GM12878 (cell line): ENCODE measurements at regions not wholly inside any gene's neighbourhood (a gene's known extent, or its start where the extent isn't known, plus 50 kb on each side); places are given as distances from the start of the nearest gene placed in this dataset.

Experiments used
- ATAC-seq: fragments of 200-7000 bp; cut with Tn5 transposase; 3 replicates; pipeline ENCODE4 v1.9.1; 2020; ENCODE audit warnings: mild to moderate bottlenecking, moderate library complexity
- BruUV-seq: library from RNA; stranded (reverse); fragments of 400-500 nt; replicated peaks from 2 replicates; lab custom pipeline; 2021; lab: Mats Ljungman, UMichigan
- CTCF ChIA-PET: fragments of 300-600 bp; sonication (Branson Sonifier 250); formaldehyde crosslinking; extraction: SDS; loops from one replicate; lab custom pipeline; 2021; ENCODE audit warnings: inconsistent platforms; lab: Yijun Ruan, JAX
- POLR2A ChIA-PET: fragments of 350-600 bp; formaldehyde crosslinking; extraction: SDS; loops from one replicate; lab custom pipeline; 2021; ENCODE audit warnings: inconsistent platforms; lab: Charles Lee
- RAD21 ChIA-PET: fragments of 300-600 bp; sonication (Branson Sonifier 250); formaldehyde crosslinking; loops from one replicate; lab custom pipeline; 2023; ENCODE audit warnings: antibody characterized with exemption; ENCODE audit not compliant: unreplicated experiment; lab: Charles Lee
- SMC1A ChIA-PET: fragments of 300-600 bp; sonication (Branson Sonifier 250); formaldehyde crosslinking; loops from one replicate; lab custom pipeline; 2023; ENCODE audit not compliant: unreplicated experiment, uncharacterized antibody; lab: Charles Lee
- DNase-seq: peaks from one replicate; pipeline ENCODE4 v3.0.0-alpha.2; 2011; ENCODE audit warnings: low read depth, low spot score
- FAIRE-seq: peaks from 3 replicates; lab custom pipeline; 2011; peaks lifted over from hg19 to GRCh38; lab: Jason Lieb, UNC
- H2AFZ ChIP-seq: 2 replicates; pipeline ENCODE4 v1.6.0; 2011; ENCODE audit warnings: low read depth, low read length, control low read depth; ENCODE audit not compliant: control insufficient read depth
- H3K27ac ChIP-seq: 2 replicates; pipeline ENCODE4 v1.5.1; 2011; ENCODE audit warnings: control low read depth; ENCODE audit not compliant: control insufficient read depth, insufficient read depth
- H3K27me3 ChIP-seq, 2 experiments: replicated peaks in 1 of 2; 2 replicates each; pipeline versions ENCODE4 v1.6.0 to v1.6.1; 2011; ENCODE audit warnings: low read length in 1 of 2; ENCODE audit not compliant: control insufficient read depth in 2 of 2, insufficient read depth in 2 of 2
- H3K36me3 ChIP-seq, 2 experiments: 2 replicates each; pipeline ENCODE4 v1.5.1; 2011; ENCODE audit warnings: low read length in 1 of 2; ENCODE audit not compliant: control insufficient read depth in 2 of 2, insufficient read depth in 2 of 2
- H3K4me1 ChIP-seq: 2 replicates; pipeline ENCODE4 v1.6.1; 2011; ENCODE audit warnings: mild to moderate bottlenecking, low read length, moderate library complexity, mixed read lengths; ENCODE audit not compliant: control insufficient read depth, insufficient read depth
- H3K4me2 ChIP-seq: 2 replicates; pipeline ENCODE4 v1.6.0; 2011; ENCODE audit warnings: control low read depth; ENCODE audit not compliant: control insufficient read depth, insufficient read depth
- H3K4me3 ChIP-seq: fragments of 200-600 bp; sonication (generic); 2 replicates; pipeline ENCODE4 v1.5.1; 2016
- H3K79me2 ChIP-seq: 2 replicates; pipeline ENCODE4 v1.6.0; 2011; ENCODE audit warnings: low read length; ENCODE audit not compliant: control insufficient read depth, insufficient read depth
- H3K9ac ChIP-seq: 2 replicates; pipeline ENCODE4 v1.8.0; 2011; ENCODE audit warnings: low read length, control low read depth, mixed read lengths; ENCODE audit not compliant: control insufficient read depth, insufficient read depth
- H3K9me3 ChIP-seq: replicated peaks from 3 replicates; pipeline ENCODE4 v1.5.1; 2011; ENCODE audit warnings: mild to moderate bottlenecking, low read length; ENCODE audit not compliant: control insufficient read depth, insufficient read depth
- H4K20me1 ChIP-seq: 2 replicates; pipeline ENCODE4 v1.6.0; 2011; ENCODE audit not compliant: control insufficient read depth, insufficient read depth
- CHD1 ChIP-seq: IDR thresholded peaks from 2 replicates; pipeline ENCODE4 v1.6.1; 2012; ENCODE audit warnings: low read depth, low read length, improper control_type of control experiment
- CHD4 ChIP-seq: fragments of 200-600 bp; sonication (generic); IDR thresholded peaks from 2 replicates; pipeline ENCODE4 v1.6.1; 2016; ENCODE audit warnings: mild to moderate bottlenecking
- FOS ChIP-seq: IDR thresholded peaks from 3 replicates; pipeline ENCODE4 v1.6.1; 2011; ENCODE audit warnings: borderline replicate concordance; ENCODE audit not compliant: insufficient read length; ENCODE audit errors: extremely low read depth
- GATAD2B ChIP-seq: fragments of 450-650 bp; conservative IDR thresholded peaks from 2 replicates; pipeline ENCODE4 v1.6.1; 2017; ENCODE audit warnings: low read depth, mild to moderate bottlenecking, moderate library complexity
- KLF5 ChIP-seq: fragments of 450-650 bp; IDR thresholded peaks from 2 replicates; pipeline ENCODE4 v1.6.1; 2014; ENCODE audit warnings: mild to moderate bottlenecking; ENCODE audit not compliant: partially characterized antibody
- LARP7 ChIP-seq: fragments of 450-650 bp; IDR thresholded peaks from 2 replicates; pipeline ENCODE4 v1.6.1; 2017; ENCODE audit warnings: mild to moderate bottlenecking
- MEF2A ChIP-seq: IDR thresholded peaks from 2 replicates; pipeline ENCODE4 v1.6.1; 2011; ENCODE audit warnings: low read depth, mild to moderate bottlenecking, low read length, moderate library complexity; ENCODE audit not compliant: insufficient read depth
- MYB ChIP-seq: fragments of 150-350 bp; IDR thresholded peaks from 2 replicates; pipeline ENCODE4 v1.6.1; 2014; ENCODE audit warnings: mild to moderate bottlenecking, low read depth, low read length, borderline replicate concordance
- NR2C2 ChIP-seq: IDR thresholded peaks from 2 replicates; pipeline ENCODE4 v1.6.1; 2011; ENCODE audit warnings: borderline replicate concordance, low read depth; ENCODE audit not compliant: control insufficient read depth, insufficient read length
- RBBP5 ChIP-seq: fragments of 200-600 bp; sonication (generic); conservative IDR thresholded peaks from 2 replicates; pipeline ENCODE4 v1.6.1; 2016
- RCOR1 ChIP-seq: conservative IDR thresholded peaks from 2 replicates; pipeline ENCODE4 v1.6.1; 2012; ENCODE audit warnings: low read depth, low read length, improper control_type of control experiment
- SRF ChIP-seq, 2 experiments: IDR thresholded peaks; 2 replicates each; pipeline ENCODE4 v1.6.1; 2011; ENCODE audit warnings: low read depth in 2 of 2, low read length in 2 of 2, mild to moderate bottlenecking in 1 of 2, moderate library complexity in 1 of 2
- STAT1 ChIP-seq: fragments of 450-650 bp; conservative IDR thresholded peaks from 2 replicates; pipeline ENCODE4 v1.6.1; 2014; ENCODE audit warnings: antibody characterized with exemption, mild to moderate bottlenecking
- SUPT20H ChIP-seq: IDR thresholded peaks from 2 replicates; pipeline ENCODE4 v1.6.1; 2011; ENCODE audit warnings: low read depth, mild to moderate bottlenecking, low read length, moderate library complexity, borderline replicate concordance; ENCODE audit not compliant: control insufficient read depth
- ZNF217 ChIP-seq: fragments of 450-650 bp; IDR thresholded peaks from 2 replicates; pipeline ENCODE4 v1.6.1; 2017; ENCODE audit warnings: antibody characterized with exemption, mild to moderate bottlenecking
- ZSCAN29 ChIP-seq: fragments of 450-650 bp; IDR thresholded peaks from 2 replicates; pipeline ENCODE4 v1.6.1; 2017; ENCODE audit warnings: mild to moderate bottlenecking, moderate library complexity
- in situ Hi-C: fragments of 300-500 bp; cut with MboI; formaldehyde crosslinking; loops from 9 replicates; pipeline ENCODE4 v1.14.3; 2018; ENCODE audit warnings: mixed read lengths
- intact Hi-C: fragments of 100-400 bp; cut with micrococcal nuclease; formaldehyde crosslinking; loops from one replicate; pipeline ENCODE4 v1.14.2; 2022; ENCODE audit not compliant: unreplicated experiment
- TF ChIP-seq, protein P1 (sequence below): fragments of 450-650 bp; formaldehyde crosslinking; IDR thresholded peaks from 2 replicates; pipeline ENCODE4 v1.4.0; 2020; ENCODE audit warnings: mild to moderate bottlenecking, moderate library complexity

GRCh38 chr2:12607971-12608370 lies 108.8 kb upstream of the TRIB2 start (continued):
- TF ChIP-seq CHD4 (no peak), RCOR1 (no peak), SUPT20H (no peak), GATAD2B (no peak), STAT1 (no peak), ZNF217 (no peak), ZSCAN29 (no peak)
- TF ChIP-seq, protein P1, sequence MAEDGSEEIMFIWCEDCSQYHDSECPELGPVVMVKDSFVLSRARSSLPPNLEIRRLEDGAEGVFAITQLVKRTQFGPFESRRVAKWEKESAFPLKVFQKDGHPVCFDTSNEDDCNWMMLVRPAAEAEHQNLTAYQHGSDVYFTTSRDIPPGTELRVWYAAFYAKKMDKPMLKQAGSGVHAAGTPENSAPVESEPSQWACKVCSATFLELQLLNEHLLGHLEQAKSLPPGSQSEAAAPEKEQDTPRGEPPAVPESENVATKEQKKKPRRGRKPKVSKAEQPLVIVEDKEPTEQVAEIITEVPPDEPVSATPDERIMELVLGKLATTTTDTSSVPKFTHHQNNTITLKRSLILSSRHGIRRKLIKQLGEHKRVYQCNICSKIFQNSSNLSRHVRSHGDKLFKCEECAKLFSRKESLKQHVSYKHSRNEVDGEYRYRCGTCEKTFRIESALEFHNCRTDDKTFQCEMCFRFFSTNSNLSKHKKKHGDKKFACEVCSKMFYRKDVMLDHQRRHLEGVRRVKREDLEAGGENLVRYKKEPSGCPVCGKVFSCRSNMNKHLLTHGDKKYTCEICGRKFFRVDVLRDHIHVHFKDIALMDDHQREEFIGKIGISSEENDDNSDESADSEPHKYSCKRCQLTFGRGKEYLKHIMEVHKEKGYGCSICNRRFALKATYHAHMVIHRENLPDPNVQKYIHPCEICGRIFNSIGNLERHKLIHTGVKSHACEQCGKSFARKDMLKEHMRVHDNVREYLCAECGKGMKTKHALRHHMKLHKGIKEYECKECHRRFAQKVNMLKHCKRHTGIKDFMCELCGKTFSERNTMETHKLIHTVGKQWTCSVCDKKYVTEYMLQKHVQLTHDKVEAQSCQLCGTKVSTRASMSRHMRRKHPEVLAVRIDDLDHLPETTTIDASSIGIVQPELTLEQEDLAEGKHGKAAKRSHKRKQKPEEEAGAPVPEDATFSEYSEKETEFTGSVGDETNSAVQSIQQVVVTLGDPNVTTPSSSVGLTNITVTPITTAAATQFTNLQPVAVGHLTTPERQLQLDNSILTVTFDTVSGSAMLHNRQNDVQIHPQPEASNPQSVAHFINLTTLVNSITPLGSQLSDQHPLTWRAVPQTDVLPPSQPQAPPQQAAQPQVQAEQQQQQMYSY: no peak

- no peaks in the 10 kb centered on the region for H3K9me3 ChIP-seq
- no peak overlapping the region for H3K4me3 ChIP-seq
- no peaks in the 10 kb centered on the region for H3K36me3 ChIP-seq
- intact Hi-C loops (no loop called here), in situ Hi-C loops (no loop called here)
- no peak overlapping the region for H3K9ac ChIP-seq
- TF ChIP-seq KLF5 (no peak), CHD1 (no peak), FOS (no peak), MYB (no peak), NR2C2 (no peak), RBBP5 (no peak), SRF (IDR thresholded peaks at IDR 0.05; ENCODE audit: low read depth in 2 of 2, low read length in 2 of 2) (no peak), MEF2A (no peak), LARP7 (no peak)
- H2AFZ ChIP-seq: no peak overlapping the region
- ATAC-seq (no peak), FAIRE-seq (no peak), DNase-seq (no peak)
- H3K27me3 ChIP-seq: no peaks in the 10 kb centered on the region
- ChIA-PET POLR2A (no interaction called here), CTCF (no interaction called here), RAD21 (no interaction called here), SMC1A (no interaction called here)
- no peak overlapping the region for H3K27ac ChIP-seq
- H4K20me1 ChIP-seq: no peaks in the 10 kb centered on the region
- H3K79me2 ChIP-seq: no peaks in the 10 kb centered on the region
- no TSS peak for BruUV-seq
- H3K4me2 ChIP-seq: no peak overlapping the region
- no peaks in the 10 kb centered on the region for H3K4me1 ChIP-seq
These were observed 106.4 kb upstream of the TRIB2 start for GRCh38 chr2:12610314-12610713.
